Left hindlimb (tissue), 1 donor: ENCODE measurements at regions not wholly inside any gene's neighbourhood (a gene's known extent, or its start where the extent isn't known, plus 50 kb on each side); places are given as distances from the start of the nearest gene placed in this dataset.

ENCODE experiments used
- DNase-seq: peaks from one replicate; pipeline ENCODE4 v3.0.0-alpha.2; 2018

GRCh38 chr18:76252880-76253279 is 242.2 kb downstream of the ZNF516 start:
- no peak for DNase-seq

GRCh38 chr18:76252139-76252538 is 242.9 kb downstream of the ZNF516 start:
- no peak for DNase-seq

GRCh38 chr18:76251691-76252090 is 243.4 kb downstream of the ZNF516 start:
- DNase-seq = no peak

- no peak for DNase-seq
These were observed 248.5 kb downstream of the ZNF516 start for GRCh38 chr18:76246590-76246989.

GRCh38 chr18:76234676-76235060 is 260.4 kb downstream of the ZNF516 start:
- peak; percentile 80 for DNase-seq

GRCh38 chr18:76233876-76234675 is 261.0 kb downstream of the ZNF516 start:
- DNase-seq = no peak

- no peak for DNase-seq
These were observed 261.6 kb downstream of the ZNF516 start for GRCh38 chr18:76233406-76233805.

GRCh38 chr18:76232779-76233178 is 262.3 kb downstream of the ZNF516 start:
- no peak for DNase-seq

- DNase-seq = no peak
These were observed 263.0 kb downstream of the ZNF516 start for GRCh38 chr18:76232010-76232409.

GRCh38 chr18:76231402-76231801 is 263.6 kb downstream of the ZNF516 start:
- no peak for DNase-seq

GRCh38 chr18:76230791-76231190 is 264.3 kb downstream of the ZNF516 start:
- no peak for DNase-seq

GRCh38 chr18:76228716-76229115 is 266.3 kb downstream of the ZNF516 start:
- no peak for DNase-seq

- no peak for DNase-seq
These were observed 267.3 kb downstream of the ZNF516 start for GRCh38 chr18:76227759-76228158.

GRCh38 chr18:76223403-76223802 is 271.6 kb downstream of the ZNF516 start:
- no peak for DNase-seq

GRCh38 chr18:76219023-76219422 is 276.0 kb downstream of the ZNF516 start:
- DNase-seq = no peak

GRCh38 chr18:76216096-76216495 is 278.9 kb downstream of the ZNF516 start:
- DNase-seq = no peak

GRCh38 chr18:76213991-76214390 is 281.1 kb downstream of the ZNF516 start:
- DNase-seq = no peak

- no peak for DNase-seq
These were observed 282.1 kb downstream of the ZNF516 start for GRCh38 chr18:76212960-76213359.

- no peak for DNase-seq
These were observed 285.4 kb downstream of the ZNF516 start for GRCh38 chr18:76209597-76209996.

- DNase-seq = no peak
These were observed 286.2 kb downstream of the ZNF516 start for GRCh38 chr18:76208678-76209306.

- no peak for DNase-seq
These were observed 289.1 kb downstream of the ZNF516 start for GRCh38 chr18:76205906-76206305.

- no peak for DNase-seq
These were observed 291.5 kb downstream of the ZNF516 start for GRCh38 chr18:76203552-76203951.

- DNase-seq = no peak
These were observed 292.7 kb downstream of the ZNF516 start for GRCh38 chr18:76202322-76202721.

- no peak for DNase-seq
These were observed 299.4 kb downstream of the ZNF516 start for GRCh38 chr18:76195601-76196000.

- DNase-seq = no peak
These were observed 306.9 kb downstream of the ZNF516 start for GRCh38 chr18:76188097-76188496.
